Bronchial epithelial cell (primary cell): ENCODE measurements at regions not wholly inside any gene's neighbourhood (a gene's known extent, or its start where the extent isn't known, plus 50 kb on each side); places are given as distances from the start of the nearest gene placed in this dataset.

Source experiments
- DNase-seq: peaks from one replicate; pipeline ENCODE4 v3.0.0-alpha.2; 2010; ENCODE audit warnings: low read depth
- FAIRE-seq: peaks from 2 replicates; lab custom pipeline; 2011; peaks lifted over from hg19 to GRCh38; lab: Jason Lieb, UNC
- H3K27me3 ChIP-seq: 2 replicates; pipeline ENCODE4 v1.5.1; 2011; ENCODE audit warnings: low read length; ENCODE audit not compliant: control insufficient read depth, insufficient read depth
- H3K36me3 ChIP-seq: 2 replicates; pipeline ENCODE4 v1.5.1; 2011; ENCODE audit warnings: low read length; ENCODE audit not compliant: control insufficient read depth, insufficient read depth
- H3K4me3 ChIP-seq: 2 replicates; pipeline ENCODE4 v1.5.1; 2011; ENCODE audit warnings: mild to moderate bottlenecking, low read depth, low read length, control low read depth
- TF ChIP-seq, protein P1 (sequence below): IDR thresholded peaks from 2 replicates; pipeline ENCODE4 v1.5.1; 2011; ENCODE audit warnings: mild to moderate bottlenecking, moderate library complexity, low read length, control low read depth, inconsistent platforms; ENCODE audit not compliant: insufficient read depth, severe bottlenecking

DNA sequence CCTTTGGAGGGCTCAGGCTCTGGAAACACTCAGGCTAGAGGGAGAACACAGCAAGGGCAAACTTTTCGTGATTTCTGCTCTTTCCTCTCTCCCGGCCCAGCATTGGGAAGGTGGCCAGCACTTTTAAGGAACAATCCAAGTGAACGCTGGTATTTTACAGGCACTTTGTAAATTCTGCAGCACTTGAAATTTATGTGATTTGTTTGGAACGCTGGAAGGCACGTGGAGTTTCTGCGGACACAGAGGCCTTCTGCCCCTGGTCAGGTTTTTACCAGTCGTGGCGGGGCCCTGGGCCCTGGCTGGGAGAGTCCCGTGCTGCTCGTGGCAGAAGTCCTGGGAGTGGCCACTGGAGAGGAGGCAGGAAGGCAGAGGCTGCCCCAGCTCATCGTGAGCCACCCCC lies 188.6 kb downstream of the ENGASE start:
- H3K4me3 ChIP-seq: no peak overlapping the region
- DNase-seq (no peak), FAIRE-seq (no peak)
- no peaks in the 10 kb centered on the region for H3K36me3 ChIP-seq
- TF ChIP-seq, protein P1, sequence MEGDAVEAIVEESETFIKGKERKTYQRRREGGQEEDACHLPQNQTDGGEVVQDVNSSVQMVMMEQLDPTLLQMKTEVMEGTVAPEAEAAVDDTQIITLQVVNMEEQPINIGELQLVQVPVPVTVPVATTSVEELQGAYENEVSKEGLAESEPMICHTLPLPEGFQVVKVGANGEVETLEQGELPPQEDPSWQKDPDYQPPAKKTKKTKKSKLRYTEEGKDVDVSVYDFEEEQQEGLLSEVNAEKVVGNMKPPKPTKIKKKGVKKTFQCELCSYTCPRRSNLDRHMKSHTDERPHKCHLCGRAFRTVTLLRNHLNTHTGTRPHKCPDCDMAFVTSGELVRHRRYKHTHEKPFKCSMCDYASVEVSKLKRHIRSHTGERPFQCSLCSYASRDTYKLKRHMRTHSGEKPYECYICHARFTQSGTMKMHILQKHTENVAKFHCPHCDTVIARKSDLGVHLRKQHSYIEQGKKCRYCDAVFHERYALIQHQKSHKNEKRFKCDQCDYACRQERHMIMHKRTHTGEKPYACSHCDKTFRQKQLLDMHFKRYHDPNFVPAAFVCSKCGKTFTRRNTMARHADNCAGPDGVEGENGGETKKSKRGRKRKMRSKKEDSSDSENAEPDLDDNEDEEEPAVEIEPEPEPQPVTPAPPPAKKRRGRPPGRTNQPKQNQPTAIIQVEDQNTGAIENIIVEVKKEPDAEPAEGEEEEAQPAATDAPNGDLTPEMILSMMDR: no peak
- H3K27me3 ChIP-seq: no peaks in the 10 kb centered on the region

DNA sequence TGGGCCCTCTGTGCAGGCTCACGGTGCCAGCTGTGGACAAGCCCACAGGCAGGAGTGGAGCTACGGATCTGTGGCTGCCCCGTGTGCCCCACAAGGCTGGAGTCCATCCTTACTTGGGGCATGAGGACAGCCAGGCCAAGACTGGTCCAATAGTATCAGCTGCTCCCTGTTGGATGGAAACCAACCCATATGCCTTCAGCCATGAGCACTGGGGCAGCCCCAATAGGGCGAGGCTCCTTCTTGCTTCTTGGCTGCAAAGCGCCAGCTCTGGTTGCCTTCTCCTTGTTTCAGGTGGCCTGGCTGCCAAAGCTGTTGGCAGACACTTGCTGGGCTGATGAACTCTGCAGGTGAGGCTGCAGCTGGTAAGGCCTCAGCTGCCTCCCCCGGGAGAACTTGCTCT lies 188.0 kb downstream of the ENGASE start:
- FAIRE-seq (no peak), DNase-seq (no peak)
- Histone ChIP-seq H3K36me3 (no peaks in the 10 kb centered on the region), H3K4me3 (no peak overlapping the region), H3K27me3 (no peaks in the 10 kb centered on the region)
- TF ChIP-seq, protein P1: no peak

DNA sequence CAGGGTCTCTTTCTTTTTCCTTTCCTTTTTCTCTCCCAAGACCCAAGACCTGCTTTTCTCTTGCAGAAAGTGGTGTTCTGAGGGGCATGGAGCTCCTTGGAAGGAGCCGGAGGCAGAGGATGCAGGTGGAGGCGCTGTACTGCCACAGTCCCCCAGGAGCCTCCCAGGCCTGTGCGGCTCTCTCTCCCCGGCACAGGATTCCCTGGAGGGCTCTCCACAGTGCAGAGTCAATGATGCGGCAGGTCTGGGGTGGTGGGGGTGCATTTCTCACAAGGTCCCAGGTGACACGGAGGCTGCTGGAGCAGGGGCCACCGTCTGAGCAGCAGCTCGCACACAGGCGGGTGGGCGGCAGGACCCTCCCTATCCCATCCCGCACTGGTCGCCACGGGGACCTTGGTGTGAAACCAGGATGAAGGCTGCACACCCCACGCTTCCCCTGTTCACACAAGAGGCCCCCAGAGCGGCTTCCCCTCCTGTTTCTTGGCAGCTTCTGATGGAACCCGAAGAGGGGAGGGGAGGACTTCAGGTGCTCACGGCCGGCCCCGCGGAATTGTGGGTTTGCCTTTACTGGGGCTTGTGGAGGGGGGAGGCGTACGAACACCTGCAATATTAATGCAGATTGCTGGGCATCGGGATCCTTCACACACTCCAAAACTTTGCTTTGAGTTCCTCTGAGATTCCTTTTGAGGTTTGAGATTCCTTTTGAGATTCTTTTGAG lies 186.9 kb downstream of the ENGASE start:
- Histone ChIP-seq H3K27me3 (peaks cover 1% of the 10 kb centered on the region), H3K4me3 (no peak overlapping the region), H3K36me3 (no peaks in the 10 kb centered on the region)
- no peak for DNase-seq
- TF ChIP-seq, protein P1: no peak
- FAIRE-seq: no peak

DNA sequence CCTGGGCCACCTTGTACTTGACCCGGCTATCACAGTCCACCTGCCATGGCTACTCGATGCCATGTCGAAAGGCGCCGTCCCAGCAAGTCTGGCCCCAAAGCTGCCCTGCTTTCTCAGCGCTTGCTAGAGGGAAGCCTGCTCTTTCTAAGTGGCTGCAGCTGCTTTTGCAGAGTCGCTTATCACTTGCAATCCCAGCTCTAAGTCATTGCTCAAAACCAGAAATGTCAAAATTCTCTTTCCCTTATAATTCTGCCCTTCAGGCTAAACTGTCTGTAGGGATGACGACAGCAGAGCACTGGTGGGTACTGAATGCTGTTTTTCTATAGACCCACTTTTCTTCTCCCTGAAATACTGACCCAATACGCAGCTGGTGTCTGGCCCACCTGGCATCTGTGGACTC lies 184.2 kb downstream of the ENGASE start:
- H3K4me3 ChIP-seq: no peak overlapping the region
- DNase-seq (no peak), FAIRE-seq (no peak)
- TF ChIP-seq, protein P1: no peak
- H3K27me3 ChIP-seq: peaks cover 2% of the 10 kb centered on the region
- no peaks in the 10 kb centered on the region for H3K36me3 ChIP-seq

DNA sequence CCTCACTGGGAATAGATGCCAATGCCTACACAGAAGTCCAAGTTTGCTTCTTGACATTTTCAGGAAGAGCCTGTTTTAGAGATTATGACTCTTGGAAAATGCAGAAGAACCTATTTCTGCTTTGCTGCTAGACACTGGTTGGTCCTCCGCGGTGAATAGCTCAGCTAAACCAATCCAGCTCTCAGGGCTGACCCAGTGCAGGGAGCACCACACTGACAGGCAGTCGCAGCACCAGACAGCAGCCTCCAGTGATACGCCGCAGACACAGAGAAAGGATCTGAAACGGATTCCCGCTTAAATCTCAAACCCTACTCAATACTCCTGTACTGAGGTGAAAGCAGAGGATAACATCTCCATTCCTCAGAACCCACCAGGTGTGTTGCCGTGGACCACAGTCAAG lies 183.4 kb downstream of the ENGASE start:
- H3K4me3 ChIP-seq: no peak overlapping the region
- TF ChIP-seq, protein P1: no peak
- peaks cover 3% of the 10 kb centered on the region for H3K27me3 ChIP-seq
- DNase-seq (no peak), FAIRE-seq (no peak)
- H3K36me3 ChIP-seq: no peaks in the 10 kb centered on the region
